ENCODE measurements at regions not wholly inside any gene's neighbourhood (a gene's known extent, or its start where the extent isn't known, plus 50 kb on each side); places are given as distances from the start of the nearest gene placed in this dataset.

DNA sequence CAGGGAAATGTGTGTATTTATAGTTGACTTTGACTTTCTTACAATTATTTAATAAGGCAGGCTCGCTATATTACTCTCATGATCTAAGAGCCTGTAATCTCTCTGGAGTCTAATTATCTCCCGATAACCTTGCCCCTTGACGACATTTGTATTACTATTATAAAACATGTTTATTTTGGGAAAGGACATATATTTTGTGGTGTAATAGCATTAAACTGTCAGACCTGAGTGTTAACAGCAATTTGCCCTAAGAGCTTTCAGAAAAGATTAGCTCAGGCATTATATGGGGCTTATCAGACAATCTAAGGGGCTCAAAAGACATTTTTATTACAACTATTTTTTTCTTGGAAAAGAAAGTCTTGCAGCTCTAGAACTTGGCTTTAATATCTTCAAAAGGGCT, 427.9 kb upstream of the SLIT2 start:
- WGBS (ENCODE audit: low lambda C conversion rate) = 55% methylated on average over 3 of the region's 3 CpGs
- CTCF ChIA-PET = no interaction called here
- TF ChIP-seq GATA2 (CRISPR knock-in tag; IDR thresholded peaks at IDR 0.05) (peak; percentile 19; the same call in 1 of the 2 replicates), MEF2A (IDR thresholded peaks at IDR 0.05; ENCODE audit: borderline replicate concordance, low read depth) (no peak), YY1 (IDR thresholded peaks at IDR 0.05; ENCODE audit: low read depth) (no peak), RCOR1 (IDR thresholded peaks at IDR 0.05; ENCODE audit: low read length) (no peak), RFX5 (IDR thresholded peaks at IDR 0.05; ENCODE audit: low read length) (no peak), USF2 (IDR thresholded peaks at IDR 0.05; ENCODE audit: borderline replicate concordance, low read depth, low read length) (no peak), RXRA (IDR thresholded peaks at IDR 0.05; ENCODE audit: borderline replicate concordance, low read depth) (no peak)

DNA sequence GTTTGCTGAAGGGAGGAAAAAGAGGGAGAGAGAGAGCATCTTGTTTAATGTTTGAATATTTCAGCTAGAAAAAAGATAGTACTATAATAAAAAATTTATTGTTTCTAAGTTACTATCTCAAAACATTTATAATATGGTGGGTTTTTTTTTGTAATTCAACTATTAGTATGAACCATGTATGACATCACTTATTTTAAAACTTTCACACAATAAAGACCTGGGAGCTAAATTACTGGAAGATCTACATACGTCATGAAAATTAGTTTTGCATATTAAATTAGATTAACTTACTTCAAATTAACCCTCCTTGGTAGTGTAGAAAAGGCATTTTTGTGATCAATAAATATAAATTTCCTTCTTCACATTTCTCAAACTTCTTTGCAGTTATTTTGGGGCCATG, 432.0 kb upstream of the SLIT2 start:
- Histone ChIP-seq H4K20me1 (ENCODE audit: insufficient read depth) (no peaks in the 10 kb centered on the region), H2AFZ (ENCODE audit: low read depth) (no peak overlapping the region), H3K4me2 (no peak overlapping the region), H3K9ac (no peak overlapping the region), H3K9me2 (no peaks in the 10 kb centered on the region), H3K9me3 (no peaks in the 10 kb centered on the region), H3K79me2 (ENCODE audit: insufficient read depth) (no peaks in the 10 kb centered on the region), H3K27ac (ENCODE audit: low read depth in 2 of 2, low read length in 1 of 2) (no peak overlapping the region), H3F3A (replicated peaks; ENCODE audit: insufficient read depth) (no peaks in the 10 kb centered on the region), H3K27me3 (ENCODE audit: insufficient read depth) (no peaks in the 10 kb centered on the region), H3K4me3 (ENCODE audit: low read depth in 2 of 2, low read length in 1 of 2) (no peak overlapping the region), H3K4me1 (ENCODE audit: control insufficient read depth in 1 of 2, insufficient read depth in 2 of 2, low read depth in 1 of 2, low read length in 1 of 2) (peaks cover 0 to 4% of the 10 kb centered on the region in 2 experiments; a peak in 1 of 4 replicates), H3K36me3 (replicated peaks in 1 of 2; ENCODE audit: control insufficient read depth in 1 of 2, insufficient read depth in 2 of 2, low read length in 1 of 2) (no peaks in the 10 kb centered on the region)
- ChIA-PET CTCF (no interaction called here), POLR2A (no interaction called here)
- no peak for DNase-seq
- 83% methylated on average over 1 of the region's 1 CpG for WGBS (ENCODE audit: low lambda C conversion rate)
- TF ChIP-seq RAD21 (IDR thresholded peaks at IDR 0.05; ENCODE audit: low read length) = no peak
- TF ChIP-seq NRF1 (IDR thresholded peaks at IDR 0.05; ENCODE audit: low read depth, low read length) = no peak
- TF ChIP-seq MEF2A (IDR thresholded peaks at IDR 0.05; ENCODE audit: borderline replicate concordance, low read depth) = no peak
- TF ChIP-seq, protein P1, sequence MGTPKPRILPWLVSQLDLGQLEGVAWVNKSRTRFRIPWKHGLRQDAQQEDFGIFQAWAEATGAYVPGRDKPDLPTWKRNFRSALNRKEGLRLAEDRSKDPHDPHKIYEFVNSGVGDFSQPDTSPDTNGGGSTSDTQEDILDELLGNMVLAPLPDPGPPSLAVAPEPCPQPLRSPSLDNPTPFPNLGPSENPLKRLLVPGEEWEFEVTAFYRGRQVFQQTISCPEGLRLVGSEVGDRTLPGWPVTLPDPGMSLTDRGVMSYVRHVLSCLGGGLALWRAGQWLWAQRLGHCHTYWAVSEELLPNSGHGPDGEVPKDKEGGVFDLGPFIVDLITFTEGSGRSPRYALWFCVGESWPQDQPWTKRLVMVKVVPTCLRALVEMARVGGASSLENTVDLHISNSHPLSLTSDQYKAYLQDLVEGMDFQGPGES (IDR thresholded peaks at IDR 0.05; ENCODE audit: low read depth, low read length) = no peak
- no peak for TF ChIP-seq USF1 (IDR thresholded peaks at IDR 0.05; ENCODE audit: borderline replicate concordance, low read depth)
- no peak for TF ChIP-seq MAX (IDR thresholded peaks at IDR 0.05; ENCODE audit: low read depth)
- TF ChIP-seq POLR2AphosphoS5 (IDR thresholded peaks at IDR 0.05; ENCODE audit: low read depth, low read length) = no peak
- TF ChIP-seq SMC3 (IDR thresholded peaks at IDR 0.05; ENCODE audit: low read depth, low read length) = no peak

More for the DNA sequence above, 427.9 kb upstream of the SLIT2 start:
- no peak overlapping the region for H3K27ac ChIP-seq (ENCODE audit: low read depth in 2 of 2, low read length in 1 of 2)
- POLR2A ChIA-PET = no interaction called here
- H3K9me2 ChIP-seq = no peaks in the 10 kb centered on the region
- H3K4me1 ChIP-seq (ENCODE audit: control insufficient read depth in 1 of 2, insufficient read depth in 2 of 2, low read depth in 1 of 2, low read length in 1 of 2) = peaks cover 0 to 4% of the 10 kb centered on the region in 2 experiments; a peak in 1 of 4 replicates
- H3K36me3 ChIP-seq (replicated peaks in 1 of 2; ENCODE audit: control insufficient read depth in 1 of 2, insufficient read depth in 2 of 2, low read length in 1 of 2) = no peaks in the 10 kb centered on the region
- no peaks in the 10 kb centered on the region for H3F3A ChIP-seq (replicated peaks; ENCODE audit: insufficient read depth)
- H4K20me1 ChIP-seq (ENCODE audit: insufficient read depth) = no peaks in the 10 kb centered on the region
- no peak for DNase-seq
- H3K4me2 ChIP-seq = no peak overlapping the region
- no peaks in the 10 kb centered on the region for H3K27me3 ChIP-seq (ENCODE audit: insufficient read depth)
- no peak overlapping the region for H2AFZ ChIP-seq (ENCODE audit: low read depth)
- H3K79me2 ChIP-seq (ENCODE audit: insufficient read depth) = no peaks in the 10 kb centered on the region
- no peak overlapping the region for H3K9ac ChIP-seq
- no peaks in the 10 kb centered on the region for H3K9me3 ChIP-seq
- no peak overlapping the region for H3K4me3 ChIP-seq (ENCODE audit: low read depth in 2 of 2, low read length in 1 of 2)

All from SK-N-SH (cell line).